CD4-positive, alpha-beta T cell treated with Interleukin-12 subunit alpha and Interleukin-12 subunit beta, for 1 hour (primary cell): ENCODE measurements at regions not wholly inside any gene's neighbourhood (a gene's known extent, or its start where the extent isn't known, plus 50 kb on each side); places are given as distances from the start of the nearest gene placed in this dataset.
"Not testable (repeated sequence)": the region's sequence is repeated elsewhere in the genome, so short reads cannot be mapped to it uniquely, and the experiment has no call there.

ENCODE experiments used
- DNase-seq: peaks from one replicate; pipeline ENCODE4 v3.0.0-alpha.2; 2020

DNA sequence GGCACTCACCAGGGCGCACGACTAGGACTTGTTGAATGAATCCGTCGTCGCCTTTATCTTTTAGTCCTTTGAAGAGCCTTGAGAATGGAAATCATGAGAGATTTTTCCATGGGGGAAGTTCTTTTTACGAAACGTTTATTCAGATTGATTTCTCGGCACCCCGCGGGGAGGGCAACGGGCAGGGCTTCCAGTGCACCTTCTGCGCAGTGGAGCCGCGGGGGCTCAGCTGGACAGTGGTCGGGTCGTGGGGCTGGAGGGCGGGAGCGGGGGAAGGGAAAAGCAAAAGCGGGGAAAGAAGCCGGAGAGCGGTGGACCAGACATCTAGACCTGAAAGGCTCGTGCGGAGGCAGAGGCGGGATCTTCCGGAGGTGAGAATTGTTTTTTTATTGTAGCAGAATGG lies 50.6 kb upstream of the NBPF20 start:
- not testable (repeated sequence) for DNase-seq

DNA sequence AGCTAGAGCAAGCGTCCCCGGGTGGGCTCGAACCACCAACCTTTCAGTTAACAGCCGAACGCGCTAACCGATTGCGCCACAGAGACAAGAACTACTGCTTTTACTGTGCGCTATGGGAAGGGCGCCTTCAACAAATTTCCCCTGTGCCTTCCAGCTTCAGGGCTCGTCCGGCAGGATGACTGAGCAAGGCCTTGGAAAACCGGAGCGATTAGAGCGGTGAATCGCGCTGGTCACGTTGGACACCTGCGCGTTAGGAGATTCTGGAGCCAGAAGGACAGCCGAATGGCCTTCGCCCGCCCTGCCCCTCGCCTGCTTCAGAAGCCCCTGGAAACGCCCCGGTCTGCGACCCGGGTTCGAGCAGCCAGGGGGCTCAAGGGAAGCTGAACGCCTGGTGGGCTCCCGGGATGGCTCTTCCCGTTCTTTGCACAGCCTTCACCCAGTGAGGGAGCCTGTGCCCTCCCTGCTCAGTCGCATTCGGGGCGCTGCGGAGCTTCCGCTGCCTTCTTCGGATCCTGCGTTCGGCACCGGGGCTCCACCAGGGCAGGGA lies 50.0 kb upstream of the NBPF20 start:
- DNase-seq = not testable (repeated sequence)
